ENCODE measurements at regions not wholly inside any gene's neighbourhood (a gene's known extent, or its start where the extent isn't known, plus 50 kb on each side); places are given as distances from the start of the nearest gene placed in this dataset.
"Not testable (repeated sequence)": the region's sequence is repeated elsewhere in the genome, so short reads cannot be mapped to it uniquely, and the experiment has no call there.

DNA sequence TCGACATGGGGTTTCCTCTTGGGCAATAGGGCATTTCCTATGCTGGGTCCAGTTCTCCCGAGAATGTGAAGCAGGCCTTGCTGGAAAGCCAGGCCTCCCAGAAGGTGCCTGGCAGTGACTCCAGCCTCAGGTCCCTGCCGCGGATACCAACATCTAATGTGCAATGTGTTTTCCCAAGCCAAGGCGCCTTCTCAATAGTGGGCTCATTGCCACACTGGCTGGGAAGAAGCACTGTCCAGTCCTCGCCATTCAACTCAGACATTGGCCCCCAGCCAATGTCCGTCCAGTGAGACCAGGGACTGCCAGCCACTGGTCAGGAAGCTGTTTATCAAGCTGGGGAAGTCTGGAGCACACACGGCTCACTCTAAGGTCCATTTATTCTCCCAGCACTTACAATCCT lies 317.9 kb downstream of the ANAPC1 start:
- DNase-seq; H2BK20ac ChIP-seq (ENCODE audit: low read depth, low read length, poor library complexity, severe bottlenecking); H3K4me3 Mint-ChIP-seq; H3K79me1 ChIP-seq (ENCODE audit: insufficient read depth, low read depth, low read length, poor library complexity, severe bottlenecking); H3T11ph ChIP-seq (ENCODE audit: low read length); H4K5ac ChIP-seq (ENCODE audit: insufficient read length, low read depth, low read length); H3K27me3 ChIP-seq (ENCODE audit: insufficient read depth, low read length); H3K9me3 ChIP-seq (ENCODE audit: control insufficient read depth, low read depth, low read length); H2AFZ ChIP-seq (ENCODE audit: low read length); H3K27ac Mint-ChIP-seq; H2BK12ac ChIP-seq (ENCODE audit: insufficient read length, low read depth, low read length); H4K8ac ChIP-seq (replicated peaks; ENCODE audit: insufficient read length, low read depth, low read length); H3K9ac ChIP-seq (ENCODE audit: extremely low read depth, insufficient read length, low read length); H3K4me2 ChIP-seq (ENCODE audit: insufficient read depth, insufficient read length, low read length); H3K4me1 ChIP-seq (ENCODE audit: insufficient read depth, low read length); H3K79me2 ChIP-seq (ENCODE audit: insufficient read depth, low read length); H4K91ac ChIP-seq (ENCODE audit: insufficient read length, low read depth, low read length); H3K4ac ChIP-seq (ENCODE audit: low read depth, low read length); H3K27me3 Mint-ChIP-seq (ENCODE audit: low read depth); H2BK15ac ChIP-seq (ENCODE audit: low read depth, low read length); H2BK5ac ChIP-seq (ENCODE audit: insufficient read length, low read length); H3K23ac ChIP-seq (ENCODE audit: insufficient read length, low read depth, low read length); H3K18ac ChIP-seq (ENCODE audit: insufficient read length, low read depth, low read length); H4K20me1 ChIP-seq (ENCODE audit: control insufficient read depth, insufficient read depth, insufficient read length); H3K14ac ChIP-seq (ENCODE audit: insufficient read depth, low read length); H3K4me1 Mint-ChIP-seq; H2BK120ac ChIP-seq (ENCODE audit: low read depth, low read length, poor library complexity, severe bottlenecking); H3K9me3 Mint-ChIP-seq; H3K23me2 ChIP-seq (ENCODE audit: insufficient read length, low read depth, low read length, poor library complexity, severe bottlenecking); H3K36me3 Mint-ChIP-seq (ENCODE audit: insufficient read depth in 1 of 3, low read depth in 3 of 3); H3K56ac ChIP-seq (ENCODE audit: insufficient read length, low read depth, low read length); H3K27ac ChIP-seq (ENCODE audit: insufficient read length, low read depth, low read length); H2AK5ac ChIP-seq (ENCODE audit: insufficient read length, low read length): not testable (repeated sequence)
- WGBS (ENCODE audit: extremely low coverage, insufficient read length, low lambda C conversion rate) = no CpG with 5 or more reads among the region's 8 CpGs

DNA sequence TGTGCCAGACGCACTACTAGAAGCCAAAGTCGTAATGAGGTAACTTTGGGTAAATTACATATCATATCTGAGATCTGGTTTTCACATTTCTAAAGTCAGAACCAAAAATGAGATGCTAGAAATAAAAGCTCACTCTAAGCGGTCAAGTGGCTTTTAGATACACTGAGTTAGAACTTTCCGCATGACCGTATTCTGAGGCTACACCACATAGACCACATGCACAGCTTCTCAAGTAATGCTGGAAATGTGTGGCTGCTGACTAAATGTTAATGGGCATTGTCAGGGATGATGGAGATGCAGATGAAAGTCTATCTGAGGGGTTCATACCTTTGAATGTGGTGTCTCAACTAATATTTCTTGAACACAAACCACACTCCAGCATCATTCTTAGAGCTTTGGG lies 316.8 kb downstream of the ANAPC1 start:
- H3T11ph ChIP-seq (ENCODE audit: low read length); H4K8ac ChIP-seq (replicated peaks; ENCODE audit: insufficient read length, low read depth, low read length); H3K4me1 Mint-ChIP-seq; H3K56ac ChIP-seq (ENCODE audit: insufficient read length, low read depth, low read length); H3K9me3 Mint-ChIP-seq; H2BK12ac ChIP-seq (ENCODE audit: insufficient read length, low read depth, low read length); H3K23ac ChIP-seq (ENCODE audit: insufficient read length, low read depth, low read length); H3K79me2 ChIP-seq (ENCODE audit: insufficient read depth, low read length); H4K20me1 ChIP-seq (ENCODE audit: control insufficient read depth, insufficient read depth, insufficient read length); H2BK120ac ChIP-seq (ENCODE audit: low read depth, low read length, poor library complexity, severe bottlenecking); H4K91ac ChIP-seq (ENCODE audit: insufficient read length, low read depth, low read length); H3K79me1 ChIP-seq (ENCODE audit: insufficient read depth, low read depth, low read length, poor library complexity, severe bottlenecking); H2AK5ac ChIP-seq (ENCODE audit: insufficient read length, low read length); H3K4me1 ChIP-seq (ENCODE audit: insufficient read depth, low read length); H2BK5ac ChIP-seq (ENCODE audit: insufficient read length, low read length); H3K4me2 ChIP-seq (ENCODE audit: insufficient read depth, insufficient read length, low read length); H2AFZ ChIP-seq (ENCODE audit: low read length); H3K27ac Mint-ChIP-seq; H3K9me3 ChIP-seq (ENCODE audit: control insufficient read depth, low read depth, low read length); H3K18ac ChIP-seq (ENCODE audit: insufficient read length, low read depth, low read length); H3K14ac ChIP-seq (ENCODE audit: insufficient read depth, low read length); H3K23me2 ChIP-seq (ENCODE audit: insufficient read length, low read depth, low read length, poor library complexity, severe bottlenecking); DNase-seq; H3K27me3 ChIP-seq (ENCODE audit: insufficient read depth, low read length); H3K27me3 Mint-ChIP-seq (ENCODE audit: low read depth); H4K5ac ChIP-seq (ENCODE audit: insufficient read length, low read depth, low read length); H3K9ac ChIP-seq (ENCODE audit: extremely low read depth, insufficient read length, low read length); H3K27ac ChIP-seq (ENCODE audit: insufficient read length, low read depth, low read length); H3K4ac ChIP-seq (ENCODE audit: low read depth, low read length); H3K4me3 Mint-ChIP-seq; H2BK15ac ChIP-seq (ENCODE audit: low read depth, low read length); H3K36me3 Mint-ChIP-seq (ENCODE audit: insufficient read depth in 1 of 3, low read depth in 3 of 3); H2BK20ac ChIP-seq (ENCODE audit: low read depth, low read length, poor library complexity, severe bottlenecking): not testable (repeated sequence)
- no CpG with 5 or more reads among the region's 5 CpGs for WGBS (ENCODE audit: extremely low coverage, insufficient read length, low lambda C conversion rate)

Measured in H9 (cell line).